HEK293T (cell line): ENCODE measurements at regions not wholly inside any gene's neighbourhood (a gene's known extent, or its start where the extent isn't known, plus 50 kb on each side); places are given as distances from the start of the nearest gene placed in this dataset.

Experiments used
- CTCF ChIA-PET: fragments of 350-600 bp; formaldehyde crosslinking; extraction: SDS; loops from one replicate; lab custom pipeline; 2021; ENCODE audit warnings: antibody characterized with exemption, inconsistent platforms; lab: Yijun Ruan, JAX
- POLR2A ChIA-PET: fragments of 350-600 bp; formaldehyde crosslinking; extraction: SDS; loops from one replicate; lab custom pipeline; 2020; ENCODE audit warnings: antibody characterized with exemption, inconsistent platforms; lab: Yijun Ruan, JAX
- DNase-seq: peaks from one replicate; pipeline ENCODE4 v3.0.0; 2012; ENCODE audit warnings: mixed read lengths; ENCODE audit errors: extremely low spot score
- ARNT ChIP-seq: fragments of 450-650 bp; IDR thresholded peaks from 2 replicates; pipeline ENCODE4 v1.6.1; 2017; ENCODE audit warnings: mild to moderate bottlenecking
- BHLHE40 ChIP-seq: fragments of 450-650 bp; IDR thresholded peaks from 2 replicates; pipeline ENCODE4 v1.6.1; 2016; ENCODE audit warnings: mild to moderate bottlenecking, moderate library complexity, borderline replicate concordance
- CTBP1 ChIP-seq: fragments of 450-650 bp; IDR thresholded peaks from 2 replicates; pipeline ENCODE4 v1.6.1; 2016; ENCODE audit warnings: borderline replicate concordance
- ELF4 ChIP-seq: fragments of 450-650 bp; IDR thresholded peaks from 2 replicates; pipeline ENCODE4 v1.6.1; 2017; ENCODE audit warnings: antibody characterized with exemption
- FOXA1 ChIP-seq: fragments of 450-650 bp; IDR thresholded peaks from 2 replicates; pipeline ENCODE4 v1.6.1; 2016; ENCODE audit warnings: mild to moderate bottlenecking
- FOXK2 ChIP-seq: fragments of 450-650 bp; IDR thresholded peaks from 2 replicates; pipeline ENCODE4 v1.6.1; 2016; ENCODE audit warnings: mild to moderate bottlenecking
- FOXM1 ChIP-seq: fragments of 450-650 bp; IDR thresholded peaks from 2 replicates; pipeline ENCODE4 v1.6.1; 2017; ENCODE audit warnings: mild to moderate bottlenecking, borderline replicate concordance
- HDGF ChIP-seq: fragments of 450-650 bp; IDR thresholded peaks from 2 replicates; pipeline ENCODE4 v1.6.1; 2017; ENCODE audit warnings: antibody characterized with exemption, borderline replicate concordance
- L3MBTL2 ChIP-seq: fragments of 450-650 bp; conservative IDR thresholded peaks from 2 replicates; pipeline ENCODE4 v1.6.1; 2016; ENCODE audit warnings: mild to moderate bottlenecking
- LEF1 ChIP-seq: fragments of 450-650 bp; IDR thresholded peaks from 2 replicates; pipeline ENCODE4 v1.6.1; 2017; ENCODE audit warnings: mild to moderate bottlenecking, borderline replicate concordance
- NFRKB ChIP-seq: fragments of 450-650 bp; IDR thresholded peaks from 2 replicates; pipeline ENCODE4 v1.6.1; 2016; ENCODE audit warnings: mild to moderate bottlenecking, moderate library complexity
- SP1 ChIP-seq: fragments of 450-650 bp; IDR thresholded peaks from 2 replicates; pipeline ENCODE4 v1.6.1; 2017
- SUZ12 ChIP-seq: fragments of 450-650 bp; IDR thresholded peaks from 2 replicates; pipeline ENCODE4 v1.6.1; 2016; ENCODE audit warnings: mild to moderate bottlenecking
- TARDBP ChIP-seq: fragments of 450-650 bp; IDR thresholded peaks from 2 replicates; pipeline ENCODE4 v1.6.1; 2016
- ZNF384 ChIP-seq: fragments of 450-650 bp; IDR thresholded peaks from 2 replicates; pipeline ENCODE4 v1.6.1; 2016
- TF ChIP-seq, protein P1 (sequence below): fragments of 450-650 bp; IDR thresholded peaks from 2 replicates; pipeline ENCODE4 v1.6.1; 2016

DNA sequence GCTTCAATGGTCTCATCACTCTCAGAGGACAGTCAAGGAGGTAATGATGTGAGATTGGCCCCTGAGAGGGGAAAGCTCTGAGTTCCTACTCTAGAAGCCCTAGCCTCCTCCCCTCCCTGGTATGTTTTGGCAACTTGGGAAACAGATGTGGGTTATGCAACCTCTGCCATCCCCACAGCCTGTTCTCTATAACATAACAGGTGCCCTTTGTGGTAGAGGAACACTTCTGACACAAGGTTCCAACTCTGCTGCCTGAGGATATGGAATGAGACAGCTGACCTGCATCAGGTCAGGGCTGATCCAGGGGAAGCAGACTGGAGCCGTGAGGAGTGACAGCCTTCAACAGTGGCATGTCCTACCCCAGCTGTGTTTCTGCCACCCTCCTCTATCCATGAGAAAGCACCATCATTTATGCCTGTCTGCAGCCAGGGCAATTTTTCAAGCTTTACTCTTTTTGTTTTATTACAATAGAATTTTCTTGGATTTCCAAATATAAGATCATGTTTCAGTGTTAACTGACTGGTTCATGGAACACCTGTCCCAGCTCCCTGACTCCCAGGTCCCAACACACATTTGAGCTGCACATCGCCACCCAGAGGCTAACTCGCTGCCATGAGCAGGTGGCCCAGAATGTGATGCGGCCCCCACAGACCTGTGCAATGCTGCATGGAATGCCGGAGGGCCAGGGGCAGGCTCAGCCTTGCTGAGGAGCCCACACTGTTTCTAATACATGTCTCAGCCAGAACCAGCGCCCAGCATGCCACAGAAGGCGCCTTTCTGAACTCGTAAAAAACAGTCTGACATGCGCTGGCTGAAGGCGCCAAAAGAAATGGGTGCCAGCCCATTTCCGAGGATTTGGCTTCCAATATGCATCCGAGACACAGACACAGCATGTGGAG, 124.8 kb upstream of the CHST15 start:
- no peak for TF ChIP-seq HDGF
- TF ChIP-seq BHLHE40: no peak
- TF ChIP-seq NFRKB: no peak
- no peak for TF ChIP-seq ARNT
- TF ChIP-seq TARDBP: no peak
- TF ChIP-seq L3MBTL2: no peak
- TF ChIP-seq ZNF384: no peak
- no peak for TF ChIP-seq SUZ12
- no peak for TF ChIP-seq FOXK2
- no peak for DNase-seq
- POLR2A ChIA-PET: no interaction called here
- CTCF ChIA-PET: interaction anchor here (0.7 kb wide), 2 partner anchors 9 to 33 kb away, joined by 3 read pairs; no protein-coding TSS in a partner anchor

DNA sequence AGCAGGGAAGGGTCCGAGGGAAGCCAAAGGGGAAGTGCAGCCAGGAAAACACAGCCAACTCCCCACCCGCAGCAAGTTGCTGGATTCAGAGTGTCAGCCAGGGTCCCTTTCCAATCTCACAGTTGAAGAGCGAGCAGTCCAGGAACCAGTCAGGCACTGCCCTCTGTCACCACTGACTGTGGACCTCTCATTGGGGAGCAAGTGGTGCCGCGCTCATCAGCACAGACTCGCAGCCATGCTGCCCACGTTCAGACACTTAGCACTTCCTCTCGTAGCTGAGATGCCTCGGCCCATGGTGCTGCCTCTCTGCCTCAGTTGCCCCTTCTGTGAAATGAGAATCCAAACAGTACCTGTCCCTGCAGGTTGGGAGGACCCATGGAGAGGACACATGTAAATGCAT, 123.6 kb upstream of the CHST15 start:
- no peak for TF ChIP-seq FOXK2
- no peak for TF ChIP-seq HDGF
- no peak for TF ChIP-seq SUZ12
- TF ChIP-seq FOXA1: no peak
- TF ChIP-seq TARDBP: no peak
- TF ChIP-seq BHLHE40: no peak
- TF ChIP-seq, protein P1, sequence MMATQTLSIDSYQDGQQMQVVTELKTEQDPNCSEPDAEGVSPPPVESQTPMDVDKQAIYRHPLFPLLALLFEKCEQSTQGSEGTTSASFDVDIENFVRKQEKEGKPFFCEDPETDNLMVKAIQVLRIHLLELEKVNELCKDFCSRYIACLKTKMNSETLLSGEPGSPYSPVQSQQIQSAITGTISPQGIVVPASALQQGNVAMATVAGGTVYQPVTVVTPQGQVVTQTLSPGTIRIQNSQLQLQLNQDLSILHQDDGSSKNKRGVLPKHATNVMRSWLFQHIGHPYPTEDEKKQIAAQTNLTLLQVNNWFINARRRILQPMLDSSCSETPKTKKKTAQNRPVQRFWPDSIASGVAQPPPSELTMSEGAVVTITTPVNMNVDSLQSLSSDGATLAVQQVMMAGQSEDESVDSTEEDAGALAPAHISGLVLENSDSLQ: no peak
- no peak for TF ChIP-seq LEF1
- TF ChIP-seq CTBP1: no peak
- TF ChIP-seq ELF4: no peak
- no peak for TF ChIP-seq ZNF384
- TF ChIP-seq SP1: no peak
- no peak for TF ChIP-seq L3MBTL2
- no peak for TF ChIP-seq FOXM1
- no peak for TF ChIP-seq ARNT
- no peak for TF ChIP-seq NFRKB
- no peak for DNase-seq
- ChIA-PET CTCF (no interaction called here), POLR2A (no interaction called here)

DNA sequence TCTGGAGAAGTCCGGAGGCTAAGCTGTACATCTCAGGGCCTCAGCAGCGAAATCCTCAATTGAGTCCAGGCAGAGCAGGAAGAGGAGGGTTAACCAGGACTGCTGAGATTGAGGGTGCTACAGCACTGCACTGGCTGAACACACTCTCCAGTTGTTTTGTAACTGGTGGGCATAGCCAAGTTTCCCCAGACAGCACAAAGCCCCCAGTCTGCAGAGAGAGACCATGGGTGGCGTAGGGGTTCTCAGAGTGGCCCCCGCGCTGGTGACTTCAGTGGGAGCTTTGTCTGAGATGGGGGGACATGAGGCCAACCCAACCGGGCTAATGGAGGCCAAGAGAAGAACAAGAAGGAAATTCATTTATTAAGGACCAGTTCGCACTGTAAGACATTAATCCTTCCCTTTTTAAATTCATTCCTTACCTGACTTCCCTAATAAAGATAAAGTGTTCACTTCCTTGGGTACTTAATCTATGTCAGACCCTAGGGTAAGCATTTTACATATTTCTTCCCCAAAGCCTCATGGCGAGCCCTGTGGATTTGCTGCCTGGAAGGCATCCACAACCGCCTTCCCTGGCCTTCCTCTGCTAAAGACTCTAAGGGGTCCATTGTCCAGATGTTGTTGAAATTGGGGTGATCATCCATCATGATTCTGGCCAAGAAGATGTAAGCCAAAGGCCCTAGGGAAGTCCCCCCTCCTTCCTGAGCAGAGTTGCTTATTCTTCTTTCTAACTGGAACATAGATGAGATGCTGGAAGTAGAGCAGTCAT, 121.4 kb upstream of the CHST15 start:
- ChIA-PET CTCF (interaction anchor here (1.4 kb wide), 1 partner anchor 220 kb away, joined by 3 read pairs; no protein-coding TSS in a partner anchor), POLR2A (no interaction called here)
- no peak for DNase-seq
- TF ChIP-seq HDGF (no peak), FOXA1 (no peak), TARDBP (no peak), FOXK2 (no peak), BHLHE40 (no peak), L3MBTL2 (no peak), ARNT (no peak), SP1 (no peak), LEF1 (no peak), CTBP1 (no peak), FOXM1 (no peak), SUZ12 (no peak), ELF4 (no peak)
- TF ChIP-seq, protein P1: no peak

DNA sequence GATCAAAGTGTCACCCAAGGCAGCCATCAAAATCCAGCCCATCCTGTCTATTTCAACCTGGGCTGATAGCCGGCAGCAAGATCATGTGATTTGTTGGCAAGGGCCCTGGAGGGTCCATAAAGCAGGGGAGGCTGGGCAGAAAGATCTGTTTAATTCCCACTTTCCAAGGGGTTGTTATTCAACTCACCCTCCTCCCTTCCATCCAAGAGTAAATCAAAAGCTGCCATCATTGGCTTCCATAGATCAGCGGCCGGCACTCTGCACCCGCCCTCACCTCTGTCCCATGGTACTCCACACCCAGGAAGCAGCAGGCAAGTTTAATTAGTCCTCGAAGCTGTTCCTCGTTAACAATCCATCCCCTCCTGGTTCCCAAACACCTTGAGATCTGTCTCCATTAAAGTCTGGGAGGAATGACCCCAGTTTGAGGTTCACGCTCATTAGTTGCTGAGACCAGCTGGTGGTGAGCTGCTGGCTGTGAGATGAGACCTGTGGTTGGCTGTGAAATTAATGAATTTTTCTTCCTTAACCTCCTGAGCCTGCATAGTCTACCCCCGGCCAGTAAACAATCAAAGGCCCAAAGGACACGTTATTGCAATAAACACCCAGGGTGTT, 120.6 kb upstream of the CHST15 start:
- ChIA-PET POLR2A (no interaction called here), CTCF (interaction anchor here (1.4 kb wide), 1 partner anchor 219 kb away, joined by 3 read pairs; no protein-coding TSS in a partner anchor)
- DNase-seq: no peak
- TF ChIP-seq LEF1 (no peak), FOXK2 (no peak), ARNT (no peak), FOXA1 (no peak), FOXM1 (no peak), ELF4 (no peak)

DNA sequence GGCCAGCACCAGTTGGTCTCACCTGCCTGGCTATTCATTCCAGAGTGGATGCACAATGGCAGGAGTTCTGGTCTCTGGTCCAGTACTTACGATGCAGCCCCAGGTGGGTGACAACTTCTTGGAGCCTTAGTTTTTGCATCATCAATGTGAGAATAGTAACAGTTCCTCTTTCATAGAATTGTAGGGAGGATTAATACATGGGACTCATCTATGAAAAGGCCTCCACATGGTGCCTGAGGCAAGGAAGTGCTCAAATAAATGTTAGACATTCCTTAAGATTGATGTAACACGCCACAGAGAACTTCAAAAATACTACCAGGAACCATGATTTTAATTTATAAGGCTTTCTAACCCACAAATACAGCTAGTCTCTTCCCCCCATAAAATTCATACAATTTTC, 120.1 kb upstream of the CHST15 start:
- ChIA-PET CTCF (no interaction called here), POLR2A (no interaction called here)
- no peak for TF ChIP-seq CTBP1
- no peak for TF ChIP-seq ELF4
- no peak for DNase-seq

DNA sequence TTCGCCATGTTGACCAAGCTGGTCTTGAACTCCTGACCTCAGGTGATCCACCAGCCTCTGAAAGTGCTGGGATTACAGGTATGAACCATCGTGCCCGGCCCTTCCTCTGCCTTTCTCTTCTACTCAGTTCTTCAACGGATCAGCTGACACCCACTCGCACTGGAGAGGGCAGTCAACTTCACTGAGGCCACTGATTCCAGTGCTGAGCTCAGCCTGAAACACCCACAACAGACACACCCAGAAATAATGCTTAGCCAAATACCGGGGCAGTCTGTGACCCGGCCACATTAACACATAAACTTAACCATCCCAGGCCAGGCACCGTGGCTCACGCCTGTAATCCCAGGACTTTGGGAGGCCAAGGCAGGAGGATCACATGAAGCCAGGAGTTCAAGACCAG, 119.3 kb upstream of the CHST15 start:
- CTCF ChIA-PET: no interaction called here
- no peak for DNase-seq
- TF ChIP-seq ARNT: no peak
- TF ChIP-seq TARDBP: no peak
- no peak for TF ChIP-seq ELF4
- POLR2A ChIA-PET: no interaction called here
